H9 (cell line): ENCODE measurements at regions not wholly inside any gene's neighbourhood (a gene's known extent, or its start where the extent isn't known, plus 50 kb on each side); places are given as distances from the start of the nearest gene placed in this dataset.

Experiments
- DNase-seq: peaks from one replicate; pipeline ENCODE4 v3.0.0-alpha.2; 2017
- H2AFZ ChIP-seq: one replicate; pipeline ENCODE4 v1.6.1; 2013; ENCODE audit warnings: mild to moderate bottlenecking, low read length, control low read depth, moderate library complexity
- H2AK5ac ChIP-seq: 2 replicates; pipeline ENCODE4 v1.6.1; 2013; ENCODE audit warnings: low read length, control low read depth, mixed read lengths; ENCODE audit not compliant: insufficient read length
- H2BK120ac ChIP-seq: one replicate; pipeline ENCODE4 v1.6.1; 2013; ENCODE audit warnings: low read depth, mild to moderate bottlenecking, low read length, control low read depth, inconsistent platforms; ENCODE audit not compliant: poor library complexity, severe bottlenecking
- H2BK12ac ChIP-seq: 2 replicates; pipeline ENCODE4 v1.6.1; 2013; ENCODE audit warnings: low read length, control low read depth, mixed read lengths, low read depth; ENCODE audit not compliant: insufficient read length
- H2BK15ac ChIP-seq: 2 replicates; pipeline ENCODE4 v1.6.1; 2013; ENCODE audit warnings: low read depth, low read length, control low read depth
- H2BK20ac ChIP-seq: one replicate; pipeline ENCODE4 v1.6.1; 2013; ENCODE audit warnings: low read depth, mild to moderate bottlenecking, low read length, control low read depth, inconsistent platforms; ENCODE audit not compliant: poor library complexity, severe bottlenecking
- H2BK5ac ChIP-seq: 2 replicates; pipeline ENCODE4 v1.6.1; 2013; ENCODE audit warnings: low read length, control low read depth, mixed read lengths; ENCODE audit not compliant: insufficient read length
- H3K14ac ChIP-seq: 2 replicates; pipeline ENCODE4 v1.6.1; 2013; ENCODE audit warnings: low read length, control low read depth; ENCODE audit not compliant: insufficient read depth
- H3K18ac ChIP-seq: 2 replicates; pipeline ENCODE4 v1.6.1; 2013; ENCODE audit warnings: low read depth, mild to moderate bottlenecking, mixed read lengths, low read length, control low read depth; ENCODE audit not compliant: insufficient read length
- H3K23ac ChIP-seq: 2 replicates; pipeline ENCODE4 v1.6.1; 2013; ENCODE audit warnings: low read length, control low read depth, mixed read lengths, low read depth; ENCODE audit not compliant: insufficient read length
- H3K23me2 ChIP-seq: 2 replicates; pipeline ENCODE4 v1.6.1; 2013; ENCODE audit warnings: low read depth, mild to moderate bottlenecking, mixed read lengths, low read length, control low read depth; ENCODE audit not compliant: insufficient read length, poor library complexity, severe bottlenecking
- H3K27ac ChIP-seq: 2 replicates; pipeline ENCODE4 v1.5.1; 2013; ENCODE audit warnings: low read length, control low read depth, mixed read lengths, low read depth; ENCODE audit not compliant: insufficient read length
- H3K27me3 ChIP-seq: 2 replicates; pipeline ENCODE4 v1.6.1; 2013; ENCODE audit warnings: low read length, control low read depth, inconsistent platforms; ENCODE audit not compliant: insufficient read depth
- H3K4ac ChIP-seq: 2 replicates; pipeline ENCODE4 v1.6.1; 2013; ENCODE audit warnings: low read depth, mild to moderate bottlenecking, control low read depth, inconsistent platforms, low read length, moderate library complexity
- H3K4me1 ChIP-seq: 2 replicates; pipeline ENCODE4 v1.6.1; 2013; ENCODE audit warnings: low read length, control low read depth, inconsistent platforms; ENCODE audit not compliant: insufficient read depth
- H3K4me2 ChIP-seq: 2 replicates; pipeline ENCODE4 v1.6.1; 2013; ENCODE audit warnings: low read length, control low read depth, mixed read lengths; ENCODE audit not compliant: insufficient read length, insufficient read depth
- H3K56ac ChIP-seq: 2 replicates; pipeline ENCODE4 v1.6.1; 2013; ENCODE audit warnings: low read depth, mild to moderate bottlenecking, mixed read lengths, low read length, control low read depth; ENCODE audit not compliant: insufficient read length
- H3K79me1 ChIP-seq: 2 replicates; pipeline ENCODE4 v1.6.1; 2013; ENCODE audit warnings: low read depth, mild to moderate bottlenecking, moderate library complexity, low read length, control low read depth, inconsistent platforms; ENCODE audit not compliant: insufficient read depth, poor library complexity, severe bottlenecking
- H3K79me2 ChIP-seq: 2 replicates; pipeline ENCODE4 v1.6.1; 2013; ENCODE audit warnings: low read length, control low read depth, inconsistent platforms; ENCODE audit not compliant: insufficient read depth
- H3K9ac ChIP-seq: 2 replicates; pipeline ENCODE4 v1.6.1; 2013; ENCODE audit warnings: low read length, control low read depth, mixed read lengths; ENCODE audit not compliant: insufficient read length; ENCODE audit errors: extremely low read depth
- H3K9me3 ChIP-seq: one replicate; pipeline ENCODE4 v1.6.1; 2013; ENCODE audit warnings: low read depth, low read length, inconsistent platforms; ENCODE audit not compliant: control insufficient read depth
- H3T11ph ChIP-seq: one replicate; pipeline ENCODE4 v1.6.1; 2013; ENCODE audit warnings: mild to moderate bottlenecking, low read length, control low read depth, inconsistent platforms
- H4K20me1 ChIP-seq: one replicate; pipeline ENCODE4 v1.6.1; 2013; ENCODE audit not compliant: control insufficient read depth, insufficient read length, insufficient read depth
- H4K5ac ChIP-seq: 2 replicates; pipeline ENCODE4 v1.6.1; 2013; ENCODE audit warnings: low read depth, mild to moderate bottlenecking, mixed read lengths, low read length, control low read depth; ENCODE audit not compliant: insufficient read length
- H4K8ac ChIP-seq: replicated peaks from 2 replicates; pipeline ENCODE4 v1.6.1; 2013; ENCODE audit warnings: low read length, control low read depth, mixed read lengths, low read depth; ENCODE audit not compliant: insufficient read length
- H4K91ac ChIP-seq: 2 replicates; pipeline ENCODE4 v1.6.1; 2013; ENCODE audit warnings: low read depth, mild to moderate bottlenecking, moderate library complexity, mixed read lengths, low read length, control low read depth; ENCODE audit not compliant: insufficient read length
- H3K27ac Mint-ChIP-seq, 3 experiments: 2 replicates in 2 of 3; 3 replicates in 1 of 3; pipeline ENCODE4 v1.8.0; 2020 to 2021; ENCODE audit warnings: mixed read lengths in 3 of 3, mild to moderate bottlenecking in 1 of 3, moderate library complexity in 1 of 3
- H3K27me3 Mint-ChIP-seq: 2 replicates; pipeline ENCODE4 v1.8.0; 2021; ENCODE audit warnings: low read depth, mild to moderate bottlenecking, moderate library complexity, mixed read lengths
- H3K36me3 Mint-ChIP-seq, 3 experiments: 2 replicates in 2 of 3; 3 replicates in 1 of 3; pipeline ENCODE4 v1.8.0; 2020 to 2021; ENCODE audit warnings: low read depth in 3 of 3, mixed read lengths in 3 of 3; ENCODE audit not compliant: insufficient read depth in 1 of 3
- H3K4me1 Mint-ChIP-seq, 2 experiments: 2 replicates each; pipeline ENCODE4 v1.8.0; 2020; ENCODE audit warnings: mixed read lengths in 2 of 2
- H3K4me3 Mint-ChIP-seq, 2 experiments: 2 replicates in 1 of 2; 3 replicates in 1 of 2; pipeline ENCODE4 v1.8.0; 2020 to 2021; ENCODE audit warnings: mild to moderate bottlenecking in 2 of 2, mixed read lengths in 2 of 2, moderate library complexity in 1 of 2
- H3K9me3 Mint-ChIP-seq, 2 experiments: 2 replicates in 1 of 2; 3 replicates in 1 of 2; pipeline ENCODE4 v1.8.0; 2020; ENCODE audit warnings: mild to moderate bottlenecking in 2 of 2, mixed read lengths in 2 of 2, moderate library complexity in 1 of 2
- CTCF ChIP-seq: fragments of 200-600 bp; sonication (generic); conservative IDR thresholded peaks from 3 replicates; pipeline ENCODE4 v1.8.0; 2021; ENCODE audit warnings: antibody characterized with exemption, mild to moderate bottlenecking
- WGBS: extraction: QIAGEN DNeasy Blood & Tissue Kit; methylation state at CpG from one replicate; pipeline ENCODE4 v1.1.7; 2013; ENCODE audit warnings: missing lambda C conversion rate, low lambda C conversion rate, mixed read lengths; ENCODE audit not compliant: insufficient read length; ENCODE audit errors: extremely low coverage; 5-methylcytosine and 5-hydroxymethylcytosine counted together

- TF ChIP-seq CTCF: no peak
- no peak overlapping the region for H2AFZ ChIP-seq
- H3K4me1 Mint-ChIP-seq: no peaks in the 10 kb centered on the region
- no peaks in the 10 kb centered on the region for H3K36me3 Mint-ChIP-seq
- WGBS: no CpG with 5 or more reads among the region's 1 CpG
- no peak overlapping the region for H3T11ph ChIP-seq
- no peak overlapping the region for H2BK20ac ChIP-seq
- H3K4me3 Mint-ChIP-seq: no peak overlapping the region
- H3K27ac ChIP-seq: no peak overlapping the region
- H3K4ac ChIP-seq: no peak overlapping the region
- H4K5ac ChIP-seq: no peak overlapping the region
- no peaks in the 10 kb centered on the region for H3K27me3 Mint-ChIP-seq
- H3K27me3 ChIP-seq: no peaks in the 10 kb centered on the region
- no peaks in the 10 kb centered on the region; a peak in 1 of 5 replicates for H3K9me3 Mint-ChIP-seq
- H3K18ac ChIP-seq: no peak overlapping the region
- H3K4me2 ChIP-seq: no peak overlapping the region
- H2BK120ac ChIP-seq: no peak overlapping the region
- H2AK5ac ChIP-seq: no peak overlapping the region
- no peak overlapping the region for H4K91ac ChIP-seq
- H3K23me2 ChIP-seq: no peaks in the 10 kb centered on the region
- H4K8ac ChIP-seq: no peak overlapping the region
- H3K79me2 ChIP-seq: no peaks in the 10 kb centered on the region
- no peaks in the 10 kb centered on the region for H4K20me1 ChIP-seq
- H3K9me3 ChIP-seq: no peaks in the 10 kb centered on the region
- no peak for DNase-seq
- H3K79me1 ChIP-seq: no peaks in the 10 kb centered on the region
- no peak overlapping the region for H2BK15ac ChIP-seq
- no peak overlapping the region for H3K9ac ChIP-seq
- H2BK5ac ChIP-seq: no peak overlapping the region
- H3K14ac ChIP-seq: no peak overlapping the region
- H2BK12ac ChIP-seq: no peak overlapping the region
- H3K4me1 ChIP-seq: no peaks in the 10 kb centered on the region
- H3K56ac ChIP-seq: no peak overlapping the region
- no peak overlapping the region for H3K23ac ChIP-seq
- no peak overlapping the region for H3K27ac Mint-ChIP-seq
Measured at GRCh38 chr21:17730782-17731181, 88.4 kb downstream of the C21orf91 start.
